Colon (tissue), 2 donors: ENCODE measurements at regions not wholly inside any gene's neighbourhood (a gene's known extent, or its start where the extent isn't known, plus 50 kb on each side); places are given as distances from the start of the nearest gene placed in this dataset.

Experiments used
- FAIRE-seq: peaks from 2 replicates; lab custom pipeline; 2012; peaks lifted over from hg19 to GRCh38; lab: Jason Lieb, UNC
- donor health status: control.
- donor health status: control.

DNA sequence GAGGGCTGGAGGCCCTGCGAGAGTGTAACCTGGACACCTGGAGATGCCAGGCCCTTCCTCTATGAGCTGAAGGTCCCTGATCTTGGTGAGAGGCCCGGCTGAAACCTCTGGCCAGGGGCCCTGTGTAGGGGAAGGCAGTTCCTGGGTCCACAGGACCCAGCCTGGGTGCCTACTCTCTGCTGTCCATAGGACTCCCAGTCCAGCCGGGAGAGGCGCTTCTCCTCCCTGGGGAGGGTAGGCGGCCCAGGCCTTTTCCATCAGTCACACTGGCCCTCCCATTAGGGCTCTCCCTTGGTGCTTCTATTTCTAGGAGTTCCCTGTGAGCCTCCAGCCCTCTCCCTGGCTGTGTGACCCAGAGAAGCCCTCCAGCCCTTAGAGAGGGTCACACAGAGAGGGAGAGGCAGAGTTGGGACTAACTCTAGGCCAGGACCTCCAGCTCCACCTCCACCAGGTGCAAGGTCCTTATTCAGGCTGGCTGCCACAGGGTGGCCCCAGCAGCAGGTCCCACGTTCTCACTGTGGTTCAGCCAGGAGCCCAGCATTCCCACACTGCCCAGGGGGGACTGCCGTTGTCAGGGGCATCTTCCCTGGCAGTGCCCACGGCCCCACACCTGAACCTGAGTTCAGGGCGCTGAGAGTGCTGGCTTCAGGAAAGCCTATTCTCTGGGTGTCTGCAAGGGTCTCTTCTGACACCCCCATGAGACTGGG is 146.8 kb downstream of the SMAD6 start:
- no peak for FAIRE-seq

DNA sequence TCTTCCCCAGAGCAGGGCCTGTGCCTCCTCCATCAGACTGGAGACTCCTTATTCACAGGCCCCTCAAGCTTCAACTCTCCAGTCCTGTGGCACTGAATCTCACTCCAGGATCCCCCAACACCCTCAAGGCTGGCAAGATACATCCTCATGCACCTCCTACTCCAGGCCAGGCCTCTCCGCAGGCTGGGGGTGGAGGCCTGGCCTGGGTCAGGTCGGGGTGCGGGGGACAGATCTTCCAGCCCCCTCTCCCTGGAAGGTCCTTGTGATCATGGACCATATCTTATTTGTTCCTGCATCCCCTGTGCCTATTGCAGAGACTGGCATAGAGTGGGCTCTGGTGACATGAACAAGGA is 147.3 kb downstream of the SMAD6 start:
- FAIRE-seq: no peak

DNA sequence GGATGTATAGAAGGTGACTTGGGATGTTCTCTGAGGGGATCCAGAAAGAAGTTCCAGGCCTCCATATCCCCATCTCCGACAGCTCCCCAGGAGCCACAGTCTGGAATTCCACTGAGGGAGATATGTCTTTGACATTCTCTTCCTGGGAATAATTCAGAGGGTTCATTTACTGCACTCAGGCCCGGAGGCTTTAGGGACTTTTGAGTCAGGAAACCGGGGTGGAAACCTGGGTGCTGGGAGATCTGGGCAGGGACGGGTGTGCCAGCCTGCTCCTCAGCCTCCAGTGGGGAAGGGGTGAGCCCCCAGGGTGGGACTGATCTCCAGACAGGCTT is 147.7 kb downstream of the SMAD6 start:
- no peak for FAIRE-seq

DNA sequence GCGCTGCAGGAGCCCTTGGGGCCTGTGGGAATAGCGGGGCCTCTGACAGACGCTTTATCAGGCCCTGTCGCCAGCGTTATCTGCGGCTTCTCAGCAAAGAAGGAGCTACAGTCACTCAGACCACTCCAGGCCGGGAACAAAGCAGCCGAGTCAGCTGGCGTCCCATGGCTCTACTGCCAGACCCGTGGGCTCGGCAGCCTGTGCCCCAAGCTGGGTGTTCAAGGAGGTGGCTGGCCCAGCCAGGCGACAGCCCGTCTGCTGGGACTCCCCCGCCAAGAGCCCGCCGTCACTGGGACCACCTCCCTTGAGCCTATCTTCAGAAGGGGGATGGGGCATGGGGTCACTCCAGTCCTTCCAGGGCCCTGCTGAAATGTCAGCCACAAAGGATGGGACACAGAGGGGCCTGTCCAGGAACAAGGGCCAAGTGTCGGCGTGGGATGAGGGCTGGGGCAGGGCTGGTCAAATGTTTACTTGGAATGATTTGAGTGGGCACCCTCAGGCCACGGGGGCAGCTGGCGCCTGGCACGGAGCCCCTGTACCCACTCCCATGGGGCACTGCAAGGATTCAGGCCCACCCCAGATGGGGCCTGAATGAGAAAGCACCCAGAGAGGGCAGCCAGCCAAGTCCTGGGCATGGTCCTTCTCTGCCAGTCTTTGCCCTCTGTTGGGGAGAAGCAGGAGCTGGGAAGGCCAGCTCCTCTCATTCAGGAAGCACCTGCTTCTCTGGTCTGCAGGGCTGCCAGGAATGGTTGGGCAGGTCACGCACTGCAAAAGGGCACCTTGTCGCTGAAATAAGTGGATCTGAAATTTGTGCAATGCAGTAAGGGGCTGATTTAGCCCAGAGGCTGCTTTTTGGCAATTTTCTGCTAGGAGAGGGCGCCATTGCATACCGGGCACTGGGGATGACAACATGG is 148.3 kb downstream of the SMAD6 start:
- no peak for FAIRE-seq

DNA sequence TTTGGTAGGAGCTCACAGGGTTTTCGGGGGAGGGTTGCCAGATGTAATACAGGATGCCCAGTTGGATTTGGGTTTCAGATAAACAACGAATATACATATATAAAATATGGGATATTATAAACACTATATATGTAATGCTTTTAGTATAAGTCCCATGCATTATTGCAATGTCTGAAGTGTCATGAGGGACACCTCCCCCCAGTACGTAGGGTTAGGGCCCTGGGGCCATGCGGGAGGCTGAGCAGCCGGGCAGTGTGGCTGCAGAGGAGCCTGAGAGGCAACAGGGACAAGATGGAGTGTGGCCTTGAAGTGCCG is 148.9 kb downstream of the SMAD6 start:
- FAIRE-seq: no peak

DNA sequence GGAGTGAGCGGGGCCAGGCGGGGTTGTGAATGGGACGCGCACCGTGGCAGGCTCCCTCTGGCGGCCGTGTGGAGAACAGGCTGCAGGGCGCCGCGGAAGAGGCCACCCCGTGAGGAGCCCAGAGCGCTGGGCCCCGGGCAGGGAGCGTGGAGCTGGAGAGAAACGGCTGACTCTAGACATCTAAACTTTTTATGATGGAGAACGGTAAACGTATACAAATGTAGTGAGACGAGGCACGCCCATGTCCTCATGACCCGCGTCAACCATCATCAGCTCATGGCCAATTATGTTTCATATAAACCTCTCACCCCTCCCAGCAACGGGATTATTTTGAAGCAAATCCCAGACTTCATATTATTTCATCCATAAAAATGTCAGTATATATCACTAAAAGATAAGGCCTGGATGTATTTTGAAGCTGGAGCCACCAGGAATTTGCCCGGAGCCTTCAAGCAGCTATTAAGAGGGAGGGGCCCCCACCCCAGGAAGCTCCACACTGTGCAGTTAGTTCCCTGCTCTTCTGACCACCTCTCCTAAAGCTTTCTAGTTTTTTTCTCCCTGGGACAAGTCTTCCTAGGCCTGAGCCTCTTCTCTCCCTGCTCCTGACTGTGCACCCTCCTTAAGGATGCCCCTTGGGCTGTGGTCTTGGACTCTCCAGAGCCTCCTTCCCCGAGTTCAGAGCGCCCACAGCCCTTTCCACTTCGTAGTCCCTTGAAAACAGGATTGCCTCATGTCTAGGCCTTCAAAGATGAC is 149.5 kb downstream of the SMAD6 start:
- FAIRE-seq: no peak

DNA sequence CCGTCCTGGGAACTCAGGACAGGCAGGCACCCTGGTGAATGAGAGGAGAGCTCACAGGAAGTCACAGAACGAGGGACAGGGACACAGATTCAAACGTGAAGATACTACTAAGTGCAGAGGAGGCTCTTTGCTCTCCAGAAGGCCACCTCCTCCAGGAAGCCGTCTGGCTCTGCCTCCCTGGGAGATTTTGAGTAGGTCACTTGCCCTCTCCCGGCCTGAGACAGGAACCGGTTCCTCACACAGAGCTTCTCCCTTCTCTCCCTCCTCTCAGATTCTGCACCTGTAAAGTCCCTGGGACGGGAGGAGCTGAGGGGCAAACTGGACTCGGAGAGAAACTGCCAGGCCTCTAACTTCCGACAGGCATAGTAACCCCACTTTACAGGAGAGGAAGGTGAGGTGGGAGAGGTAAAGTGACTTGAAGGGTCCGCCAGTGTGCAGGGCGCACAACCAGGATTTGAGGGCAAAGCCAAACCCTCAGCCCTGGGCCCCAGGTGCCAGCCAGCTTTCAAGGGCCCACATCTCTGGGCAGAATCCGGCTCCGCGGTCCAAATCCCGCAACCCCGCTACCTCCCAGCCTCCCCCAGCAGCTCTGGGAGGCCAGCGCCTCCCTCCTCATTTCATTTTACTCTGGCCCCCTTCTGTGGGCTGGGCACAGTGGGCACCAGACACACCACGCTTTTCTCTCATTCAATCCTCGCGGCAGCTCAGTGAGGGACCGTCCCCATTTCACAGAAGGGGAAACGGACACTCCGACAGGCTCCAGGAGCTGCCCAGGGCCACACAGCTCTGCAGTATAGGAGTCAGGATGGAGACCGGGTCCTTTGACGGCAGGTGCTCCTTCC is 150.2 kb downstream of the SMAD6 start:
- FAIRE-seq: no peak

DNA sequence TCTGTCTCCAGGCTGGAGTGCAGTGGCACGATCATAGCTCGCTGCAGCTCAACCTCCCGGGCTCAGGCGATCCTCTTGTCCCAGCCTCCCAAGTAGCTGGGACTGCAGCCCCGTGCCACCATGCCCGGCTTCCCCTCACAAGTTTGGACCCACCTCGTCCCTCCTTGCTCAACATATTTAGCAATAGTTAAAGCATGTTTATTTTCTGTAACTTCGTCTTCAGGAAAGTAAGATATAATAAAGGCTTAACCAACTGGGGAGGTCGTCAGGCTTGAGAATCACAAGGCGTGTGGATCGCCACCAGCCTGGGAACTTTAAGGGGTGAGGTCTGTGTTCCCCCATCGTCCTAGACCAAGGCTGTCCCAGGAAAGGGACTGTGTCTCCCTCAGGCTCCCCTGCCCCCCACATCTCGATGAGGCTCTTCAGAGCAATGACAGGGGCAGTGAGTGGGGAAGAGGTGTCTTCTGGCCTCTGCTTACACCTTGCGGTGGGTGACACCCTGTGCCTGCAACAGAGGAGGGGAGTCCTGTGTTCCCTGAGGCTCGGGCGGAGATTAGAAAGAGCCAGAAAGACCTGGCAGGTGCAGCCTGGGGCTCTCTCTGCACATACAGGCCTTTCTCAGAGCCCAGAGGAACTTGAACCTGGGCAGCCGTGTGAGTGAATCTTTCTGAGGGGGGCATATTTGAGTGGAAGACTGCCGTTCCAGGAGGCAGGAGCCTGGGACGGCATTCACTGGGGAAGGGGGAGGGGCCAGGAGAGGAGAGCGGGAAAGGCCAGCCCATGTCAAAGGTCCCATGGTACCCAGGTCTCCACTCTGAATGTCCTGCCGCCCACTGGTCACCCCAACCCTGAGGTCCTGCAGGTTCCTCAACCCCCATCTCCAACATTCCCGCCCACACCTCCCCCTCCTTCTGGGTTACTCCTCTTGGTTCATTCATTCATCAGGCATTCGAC is 152.3 kb downstream of the SMAD6 start:
- FAIRE-seq: no peak

DNA sequence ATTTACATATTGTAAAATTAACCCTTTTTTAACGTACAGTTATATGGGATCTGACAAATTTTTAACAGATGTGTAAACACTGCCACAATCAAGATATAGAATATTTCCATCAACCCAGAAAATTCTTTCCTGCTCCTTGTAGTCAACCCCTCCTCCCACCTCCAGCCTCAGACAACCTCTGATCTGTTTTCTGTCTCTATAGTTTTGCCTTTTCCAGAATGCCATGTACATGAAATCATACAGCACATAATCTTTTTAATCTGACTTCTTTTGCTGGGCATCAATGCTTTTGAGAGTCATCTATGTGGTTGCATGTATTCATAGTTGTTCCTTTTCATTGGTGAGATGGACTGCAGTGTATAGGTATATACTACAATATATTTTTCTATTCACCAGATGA is 153.0 kb downstream of the SMAD6 start:
- FAIRE-seq: no peak

DNA sequence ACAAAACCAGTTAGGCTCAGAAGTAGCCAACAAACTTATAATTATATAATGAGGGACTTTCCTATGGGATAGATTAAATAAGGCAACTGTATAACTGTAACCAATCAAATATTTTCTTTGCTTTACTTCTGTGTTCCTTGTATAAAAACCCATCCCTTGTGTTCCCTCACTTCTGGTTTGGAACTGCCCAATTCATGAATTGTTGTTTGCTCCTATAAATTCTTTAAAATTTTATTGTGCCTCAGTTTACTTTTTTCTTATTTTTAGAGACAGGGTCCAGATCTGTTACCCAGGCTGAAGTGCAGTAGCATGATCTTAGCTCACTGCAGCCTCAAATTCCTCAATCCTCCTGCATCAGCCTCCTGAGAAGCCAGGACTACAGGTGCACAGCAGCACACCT is 155.7 kb downstream of the SMAD6 start:
- no peak for FAIRE-seq

DNA sequence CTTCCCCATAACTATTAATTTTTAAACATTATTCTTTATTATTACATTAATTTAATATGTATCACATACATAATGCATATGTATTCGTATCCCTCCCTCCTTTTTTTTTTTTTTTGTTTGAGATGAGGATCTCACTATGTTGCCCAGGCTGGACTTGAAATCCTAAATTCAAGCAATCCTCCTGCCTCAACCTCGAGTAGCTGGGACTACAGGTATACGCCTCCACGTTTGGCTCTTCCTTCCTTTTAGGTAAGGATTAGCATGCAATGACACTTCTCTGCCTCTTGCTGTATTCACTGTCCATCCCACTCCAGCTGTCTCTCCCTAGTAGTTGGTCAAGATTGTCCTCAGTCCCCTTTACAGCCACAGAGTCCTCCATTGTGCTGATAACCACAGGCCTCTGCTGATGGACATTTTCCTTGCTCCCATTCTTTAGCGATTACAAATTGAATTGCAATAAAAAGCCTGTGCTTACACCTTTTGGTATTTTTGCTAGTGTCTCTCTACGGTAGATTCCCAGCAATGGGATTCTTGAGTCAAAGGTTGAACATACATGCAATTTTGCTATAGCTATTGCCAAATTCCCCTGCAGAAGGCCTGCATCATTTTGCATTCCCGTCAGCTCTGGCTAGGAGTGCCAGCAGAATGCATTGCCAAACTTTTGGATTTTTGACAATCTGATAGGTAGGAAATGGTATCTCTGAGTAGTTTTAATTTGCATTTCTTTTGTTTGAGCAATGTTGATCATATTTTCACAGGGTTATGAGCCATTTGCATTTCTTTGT is 156.6 kb downstream of the SMAD6 start:
- FAIRE-seq: no peak

DNA sequence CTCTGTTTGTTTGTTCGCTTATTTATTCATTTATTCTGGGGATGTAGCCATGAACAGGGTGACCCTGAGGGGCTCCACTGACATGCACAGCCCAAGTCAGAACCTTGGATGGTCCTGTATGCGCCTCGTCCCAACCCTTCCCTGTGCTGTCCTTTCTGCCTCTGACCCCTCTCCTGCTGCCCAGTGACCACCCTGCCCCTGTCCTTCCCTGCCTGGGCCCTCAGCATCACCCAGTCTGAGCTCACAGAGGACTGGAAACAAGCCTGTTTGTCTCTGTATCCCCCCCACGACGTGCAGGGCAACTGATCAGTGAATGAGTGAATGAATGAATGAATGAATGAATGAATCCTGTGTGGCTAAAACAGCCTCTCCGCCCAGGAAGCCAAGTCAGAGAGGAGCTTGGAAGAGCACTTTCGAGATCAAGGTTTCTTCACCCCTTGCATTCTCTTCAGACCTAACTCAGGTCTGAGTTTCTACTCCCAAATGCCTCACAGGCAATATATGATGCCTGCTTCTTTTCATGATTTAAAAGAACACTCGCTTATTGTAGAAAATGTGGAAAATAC is 157.7 kb downstream of the SMAD6 start:
- FAIRE-seq: no peak

DNA sequence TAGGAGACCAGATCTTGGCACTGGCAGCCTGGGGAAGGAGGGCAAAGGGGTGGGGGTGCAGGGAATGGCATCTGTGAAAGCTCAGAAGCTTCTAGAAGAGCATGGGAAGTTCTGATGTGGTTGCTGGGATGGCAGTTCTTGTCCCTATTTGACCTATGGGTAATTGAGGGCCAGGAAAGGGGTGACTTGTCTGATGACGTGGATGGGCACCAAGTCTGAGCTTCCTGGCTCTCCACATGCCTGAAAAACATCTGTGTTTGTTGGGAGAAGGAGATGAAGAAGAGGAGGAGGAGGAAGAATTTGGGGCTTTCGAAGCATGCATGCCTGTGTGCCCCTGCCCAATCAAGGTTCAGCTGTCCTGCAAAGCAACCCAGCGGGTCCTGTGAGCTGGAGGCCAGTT is 158.8 kb downstream of the SMAD6 start:
- FAIRE-seq: no peak

DNA sequence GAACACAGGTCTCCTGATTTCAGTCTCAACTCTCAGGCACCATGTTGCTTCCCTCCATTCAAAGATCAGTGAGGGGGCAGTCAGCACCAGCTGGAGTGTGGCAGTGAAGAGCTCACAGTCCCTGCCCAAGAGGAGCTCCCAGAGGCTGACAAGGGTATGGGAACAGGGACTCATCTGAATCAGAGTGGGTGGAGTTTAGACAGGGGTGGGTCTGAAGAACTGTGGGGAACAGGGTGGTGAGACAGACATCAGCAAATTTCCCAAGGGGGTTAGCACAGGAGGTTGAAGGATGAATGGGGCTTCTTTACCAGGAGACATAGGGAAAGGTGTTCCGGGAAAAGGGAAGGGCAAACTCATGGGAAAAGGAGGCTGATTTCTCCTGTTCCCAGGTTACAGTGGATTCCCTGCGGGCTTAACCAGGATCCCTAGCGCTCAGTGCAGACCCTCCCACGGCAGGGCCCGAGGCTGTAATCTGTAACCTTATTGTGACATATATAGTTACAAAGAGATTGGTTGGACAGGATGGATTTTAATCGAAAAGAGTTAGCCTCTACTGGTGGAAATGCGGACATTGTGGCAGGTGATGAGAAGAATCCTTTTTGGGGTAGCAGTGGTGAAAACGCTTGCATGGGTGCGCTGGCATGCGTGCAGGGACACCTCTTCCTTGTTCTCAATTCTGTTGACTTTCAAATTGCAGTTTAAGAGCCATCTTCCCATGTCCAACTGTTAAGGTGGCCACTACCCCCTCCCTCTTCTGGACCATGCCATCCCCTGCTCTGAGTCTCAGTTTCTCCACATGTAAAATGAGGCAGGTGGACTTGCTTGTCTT is 160.3 kb downstream of the SMAD6 start:
- FAIRE-seq: no peak

DNA sequence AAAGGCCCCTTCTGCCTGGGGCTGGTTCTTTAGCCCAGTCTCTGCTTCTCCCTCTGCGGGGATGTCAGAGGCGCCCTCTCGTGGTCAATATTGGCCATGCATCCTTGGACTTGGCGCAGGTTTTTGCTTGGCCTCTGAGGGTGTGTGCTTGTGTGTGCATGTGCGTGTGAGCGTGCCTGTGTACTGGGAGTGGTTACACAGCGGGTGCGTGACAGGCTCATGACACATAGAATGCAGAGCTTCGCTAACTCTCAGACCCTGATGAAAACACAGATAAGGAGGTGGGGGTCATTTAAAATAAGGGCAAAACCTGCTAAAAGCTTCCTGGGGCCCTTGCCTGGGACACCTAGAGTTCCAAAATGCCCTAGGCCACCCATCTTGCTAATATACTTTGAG is 160.9 kb downstream of the SMAD6 start:
- FAIRE-seq: no peak

DNA sequence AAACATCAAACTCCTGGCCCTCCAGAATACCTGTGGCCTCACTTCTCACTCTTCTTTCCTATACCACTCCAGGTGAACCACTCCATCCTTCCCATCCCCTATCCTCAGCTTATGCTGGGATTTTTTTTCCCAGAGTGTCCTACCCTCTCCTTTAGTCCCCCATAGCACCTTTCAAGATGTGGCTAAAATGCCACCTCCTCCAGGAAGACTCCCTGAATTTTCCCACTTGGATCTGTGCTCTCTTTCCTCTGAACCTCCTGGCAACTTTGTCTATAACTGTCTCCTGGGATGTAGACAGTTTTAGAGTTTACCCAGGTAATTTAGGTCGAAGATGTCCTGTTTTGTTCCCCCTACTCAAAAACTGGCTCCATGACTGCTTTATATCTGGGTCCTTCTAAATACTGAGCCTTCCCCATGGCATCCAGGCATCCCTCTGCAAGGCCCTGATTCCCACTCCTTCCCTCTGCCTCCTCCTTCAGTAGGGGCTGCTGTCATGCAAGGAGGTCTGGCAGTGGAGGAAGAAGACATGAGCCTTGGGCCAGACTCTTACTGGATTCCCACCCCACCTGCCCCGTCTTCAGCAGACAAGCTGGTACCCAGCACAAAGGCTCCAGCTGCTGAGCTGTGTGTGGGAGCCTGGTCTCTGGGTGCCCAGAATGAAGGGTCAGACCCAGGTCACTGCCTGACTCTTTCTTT is 161.5 kb downstream of the SMAD6 start:
- no peak for FAIRE-seq

DNA sequence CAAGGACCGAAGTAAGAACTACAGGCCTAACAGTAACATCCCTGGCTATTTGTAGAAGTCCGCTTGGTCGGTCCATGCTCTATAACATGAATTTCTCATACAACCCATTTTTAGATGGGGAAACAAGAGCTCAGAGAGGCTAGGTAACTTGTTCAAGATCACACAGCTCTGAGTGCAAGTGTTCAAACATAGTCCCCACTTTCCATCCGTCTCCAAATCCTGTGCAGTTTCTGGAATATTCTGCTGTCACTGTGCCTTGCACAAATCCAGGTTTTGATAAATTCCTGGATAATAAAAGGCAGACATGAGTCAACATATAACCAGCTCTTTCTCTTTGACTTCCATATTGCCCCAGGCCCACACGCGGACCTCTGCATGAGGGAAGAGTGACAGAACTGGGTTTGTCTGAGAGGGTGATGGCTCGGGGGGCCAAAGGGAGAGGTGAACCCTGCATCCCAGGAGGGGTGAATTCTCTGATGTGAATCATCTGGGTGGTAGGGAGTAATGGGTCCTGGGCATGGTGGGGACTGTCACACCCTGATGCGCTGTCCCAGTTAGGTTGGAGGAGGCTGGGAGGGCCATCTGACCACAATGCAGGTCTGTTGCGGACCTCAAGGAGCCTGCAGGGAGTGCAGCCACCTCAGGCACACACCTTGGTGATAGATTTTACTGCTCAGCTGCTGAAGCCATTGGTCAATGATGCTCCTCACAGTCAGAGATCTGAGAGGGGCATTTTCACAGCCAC is 162.2 kb downstream of the SMAD6 start:
- FAIRE-seq: no peak

DNA sequence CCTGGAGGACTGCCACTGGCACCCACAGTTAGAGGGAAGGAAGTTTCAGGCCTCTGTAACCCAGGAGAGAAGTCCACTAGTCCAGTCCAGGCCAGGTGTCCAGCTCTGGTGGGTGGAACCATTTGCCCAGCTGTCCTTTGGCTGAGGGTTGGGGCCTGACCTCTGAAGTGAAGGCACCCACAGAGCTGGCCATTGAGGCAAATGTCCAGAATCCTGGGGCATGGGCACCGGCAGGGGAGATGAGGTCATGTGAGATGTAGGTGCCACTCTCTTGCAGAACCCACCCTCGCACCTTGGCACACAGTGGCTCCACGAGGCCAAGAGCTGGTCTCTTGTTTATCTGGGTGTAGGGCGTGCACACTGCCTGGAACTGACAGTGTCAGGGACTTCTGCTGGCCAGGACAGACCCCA is 162.8 kb downstream of the SMAD6 start:
- FAIRE-seq: no peak
